ENCODE measurements at regions not wholly inside any gene's neighbourhood (a gene's known extent, or its start where the extent isn't known, plus 50 kb on each side); places are given as distances from the start of the nearest gene placed in this dataset.
"Not testable (repeated sequence)": the region's sequence is repeated elsewhere in the genome, so short reads cannot be mapped to it uniquely, and the experiment has no call there.

GRCh38 chr1:149260284-149260683, 156.9 kb upstream of the NBPF9 start:
- H3K36me3 Mint-ChIP-seq (ENCODE audit: low read depth); H3K36me3 ChIP-seq (ENCODE audit: control insufficient read depth, insufficient read depth, low read length); H3K9ac ChIP-seq (ENCODE audit: extremely low read depth, low read length, poor library complexity, severe bottlenecking); H3K4me3 Mint-ChIP-seq; DNase-seq; H3K9me3 Mint-ChIP-seq; H3K4me3 ChIP-seq (ENCODE audit: low read length); H3K27ac ChIP-seq (ENCODE audit: low read depth, low read length); H3K4me1 ChIP-seq (ENCODE audit: control insufficient read depth, insufficient read depth, low read length); H3K27me3 Mint-ChIP-seq (ENCODE audit: insufficient read depth); H3K9me3 ChIP-seq (ENCODE audit: control insufficient read depth, low read length); H3K27ac Mint-ChIP-seq; H3K4me1 Mint-ChIP-seq; H3K27me3 ChIP-seq (ENCODE audit: control insufficient read depth, insufficient read depth, low read length, poor library complexity, severe bottlenecking): not testable (repeated sequence)
- peak; percentile 22 for TF ChIP-seq CTCF (conservative IDR thresholded peaks at IDR 0.05)
- no CpG with 5 or more reads among the region's 1 CpG for WGBS, 2 experiments (ENCODE audit: insufficient coverage in 1 of 2, insufficient read length in 1 of 2)

- H3K4me1 Mint-ChIP-seq; H3K27me3 ChIP-seq (ENCODE audit: control insufficient read depth, insufficient read depth, low read length, poor library complexity, severe bottlenecking); H3K27me3 Mint-ChIP-seq (ENCODE audit: insufficient read depth); H3K36me3 ChIP-seq (ENCODE audit: control insufficient read depth, insufficient read depth, low read length); H3K27ac ChIP-seq (ENCODE audit: low read depth, low read length); H3K9ac ChIP-seq (ENCODE audit: extremely low read depth, low read length, poor library complexity, severe bottlenecking); H3K9me3 Mint-ChIP-seq; H3K27ac Mint-ChIP-seq; H3K4me3 ChIP-seq (ENCODE audit: low read length); H3K4me1 ChIP-seq (ENCODE audit: control insufficient read depth, insufficient read depth, low read length); H3K36me3 Mint-ChIP-seq (ENCODE audit: low read depth); H3K9me3 ChIP-seq (ENCODE audit: control insufficient read depth, low read length); H3K4me3 Mint-ChIP-seq; DNase-seq: not testable (repeated sequence)
- no CpG with 5 or more reads among the region's 5 CpGs for WGBS, 2 experiments (ENCODE audit: insufficient coverage in 1 of 2, insufficient read length in 1 of 2)
These were observed 157.5 kb upstream of the NBPF9 start for GRCh38 chr1:149260736-149261340.

- not testable (repeated sequence) for H3K4me3 ChIP-seq (ENCODE audit: low read length); H3K4me3 Mint-ChIP-seq; H3K27ac ChIP-seq (ENCODE audit: low read depth, low read length); DNase-seq; H3K4me1 Mint-ChIP-seq; H3K9ac ChIP-seq (ENCODE audit: extremely low read depth, low read length, poor library complexity, severe bottlenecking); H3K9me3 ChIP-seq (ENCODE audit: control insufficient read depth, low read length); H3K36me3 ChIP-seq (ENCODE audit: control insufficient read depth, insufficient read depth, low read length); H3K4me1 ChIP-seq (ENCODE audit: control insufficient read depth, insufficient read depth, low read length); H3K36me3 Mint-ChIP-seq (ENCODE audit: low read depth); H3K27me3 Mint-ChIP-seq (ENCODE audit: insufficient read depth); H3K9me3 Mint-ChIP-seq; H3K27me3 ChIP-seq (ENCODE audit: control insufficient read depth, insufficient read depth, low read length, poor library complexity, severe bottlenecking); H3K27ac Mint-ChIP-seq
- WGBS, 2 experiments (ENCODE audit: insufficient coverage in 1 of 2, insufficient read length in 1 of 2): no CpG with 5 or more reads among the region's 3 CpGs
These were observed 163.9 kb upstream of the NBPF9 start for GRCh38 chr1:149267287-149267686.

GRCh38 chr1:149269001-149269702, 165.8 kb upstream of the NBPF9 start:
- not testable (repeated sequence) for H3K4me1 Mint-ChIP-seq; DNase-seq; H3K4me3 Mint-ChIP-seq; H3K27me3 ChIP-seq (ENCODE audit: control insufficient read depth, insufficient read depth, low read length, poor library complexity, severe bottlenecking); H3K36me3 Mint-ChIP-seq (ENCODE audit: low read depth); H3K4me1 ChIP-seq (ENCODE audit: control insufficient read depth, insufficient read depth, low read length); H3K36me3 ChIP-seq (ENCODE audit: control insufficient read depth, insufficient read depth, low read length); H3K4me3 ChIP-seq (ENCODE audit: low read length); H3K9me3 ChIP-seq (ENCODE audit: control insufficient read depth, low read length); H3K27ac Mint-ChIP-seq; H3K9ac ChIP-seq (ENCODE audit: extremely low read depth, low read length, poor library complexity, severe bottlenecking); H3K27ac ChIP-seq (ENCODE audit: low read depth, low read length); H3K9me3 Mint-ChIP-seq; H3K27me3 Mint-ChIP-seq (ENCODE audit: insufficient read depth)
- WGBS, 2 experiments (ENCODE audit: insufficient coverage in 1 of 2, insufficient read length in 1 of 2): no CpG with 5 or more reads among the region's 6 CpGs

- H3K4me3 Mint-ChIP-seq; H3K4me3 ChIP-seq (ENCODE audit: low read length); H3K4me1 Mint-ChIP-seq; H3K27me3 Mint-ChIP-seq (ENCODE audit: insufficient read depth); H3K36me3 ChIP-seq (ENCODE audit: control insufficient read depth, insufficient read depth, low read length); H3K27me3 ChIP-seq (ENCODE audit: control insufficient read depth, insufficient read depth, low read length, poor library complexity, severe bottlenecking); H3K9me3 Mint-ChIP-seq; H3K36me3 Mint-ChIP-seq (ENCODE audit: low read depth); DNase-seq; H3K9ac ChIP-seq (ENCODE audit: extremely low read depth, low read length, poor library complexity, severe bottlenecking); H3K4me1 ChIP-seq (ENCODE audit: control insufficient read depth, insufficient read depth, low read length); H3K27ac Mint-ChIP-seq; H3K27ac ChIP-seq (ENCODE audit: low read depth, low read length); H3K9me3 ChIP-seq (ENCODE audit: control insufficient read depth, low read length): not testable (repeated sequence)
- no CpG with 5 or more reads among the region's 2 CpGs for WGBS, 2 experiments (ENCODE audit: insufficient coverage in 1 of 2, insufficient read length in 1 of 2)
These were observed 166.5 kb upstream of the NBPF9 start for GRCh38 chr1:149269833-149270232.

- not testable (repeated sequence) for H3K36me3 ChIP-seq (ENCODE audit: control insufficient read depth, insufficient read depth, low read length); H3K27ac ChIP-seq (ENCODE audit: low read depth, low read length); H3K9me3 Mint-ChIP-seq; H3K4me1 Mint-ChIP-seq; H3K4me3 ChIP-seq (ENCODE audit: low read length); H3K9me3 ChIP-seq (ENCODE audit: control insufficient read depth, low read length); H3K4me3 Mint-ChIP-seq; H3K4me1 ChIP-seq (ENCODE audit: control insufficient read depth, insufficient read depth, low read length); H3K27ac Mint-ChIP-seq; DNase-seq; H3K9ac ChIP-seq (ENCODE audit: extremely low read depth, low read length, poor library complexity, severe bottlenecking); H3K27me3 Mint-ChIP-seq (ENCODE audit: insufficient read depth); H3K27me3 ChIP-seq (ENCODE audit: control insufficient read depth, insufficient read depth, low read length, poor library complexity, severe bottlenecking); H3K36me3 Mint-ChIP-seq (ENCODE audit: low read depth)
- 93% methylated on average over 2 of the region's 5 CpGs; no CpG with 5 or more reads in 1 of the 2 experiments for WGBS, 2 experiments (ENCODE audit: insufficient coverage in 1 of 2, insufficient read length in 1 of 2)
These were observed 171.1 kb upstream of the NBPF9 start for GRCh38 chr1:149274493-149274892.
